ENCODE measurements at regions not wholly inside any gene's neighbourhood (a gene's known extent, or its start where the extent isn't known, plus 50 kb on each side); places are given as distances from the start of the nearest gene placed in this dataset.

DNA sequence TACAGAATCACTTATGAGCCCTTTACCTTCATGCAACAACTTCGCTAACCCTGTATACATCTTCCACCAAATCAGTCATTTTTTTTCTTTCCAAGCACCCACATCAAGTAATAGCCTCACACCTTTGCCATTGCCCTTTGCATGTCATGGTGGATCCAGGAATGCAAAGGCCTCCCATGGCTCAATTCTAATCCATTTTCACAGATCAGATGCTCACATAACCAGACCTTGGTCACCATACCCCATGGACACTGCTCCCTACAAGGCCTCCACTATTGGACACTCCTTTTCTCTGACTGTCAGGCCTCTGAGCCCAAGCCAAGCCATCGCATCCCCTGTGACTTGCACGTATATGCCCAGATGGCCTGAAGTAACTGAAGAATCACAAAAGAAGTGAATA, 179.5 kb downstream of the RASEF start:
- no peak for TF ChIP-seq CTCF (IDR thresholded peaks at IDR 0.05)
- no peak for TF ChIP-seq POLR2A (IDR thresholded peaks at IDR 0.05)

Measured in lower leg skin (tissue), 3 donors.